ENCODE measurements at regions not wholly inside any gene's neighbourhood (a gene's known extent, or its start where the extent isn't known, plus 50 kb on each side); places are given as distances from the start of the nearest gene placed in this dataset.

DNA sequence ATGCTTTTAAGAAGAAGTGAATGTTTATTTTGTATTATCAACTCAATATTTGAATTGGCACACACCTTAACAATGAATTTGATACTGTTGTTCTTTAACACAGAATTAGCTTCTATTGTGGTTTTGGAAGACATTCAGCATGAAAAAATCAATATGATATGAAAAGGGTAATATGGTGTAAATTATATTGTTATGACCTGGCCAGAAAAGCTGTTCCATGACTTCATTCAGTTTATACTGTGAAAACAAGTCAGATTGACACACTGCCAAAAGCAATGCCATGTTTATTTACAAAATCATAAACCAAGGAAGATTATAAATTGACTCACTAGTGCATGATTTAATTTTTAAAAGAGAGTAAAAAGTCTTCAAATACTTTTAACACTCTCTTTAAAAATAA is 851.4 kb upstream of the SEL1L start:
- Histone ChIP-seq H2AFZ (ENCODE audit: low read depth, low read length) (no peak overlapping the region), H3F3A (ENCODE audit: insufficient read depth, low read length, poor library complexity, severe bottlenecking) (no peaks in the 10 kb centered on the region), H3K27ac (ENCODE audit: low read length) (no peak overlapping the region), H3K79me2 (replicated peaks; ENCODE audit: insufficient read depth, low read length) (no peaks in the 10 kb centered on the region), H3K9me3 (ENCODE audit: low read length) (no peaks in the 10 kb centered on the region), H3K9ac (ENCODE audit: low read length) (no peak overlapping the region), H3K36me3 (ENCODE audit: insufficient read depth, low read length) (no peaks in the 10 kb centered on the region), H3K4me2 (ENCODE audit: low read length) (no peak overlapping the region), H3K9me2 (ENCODE audit: insufficient read depth, low read length) (no peaks in the 10 kb centered on the region), H3K27me3 (ENCODE audit: insufficient read depth, low read depth, low read length) (no peaks in the 10 kb centered on the region), H4K20me1 (ENCODE audit: insufficient read depth) (no peaks in the 10 kb centered on the region), H3K4me3 (ENCODE audit: low read length) (no peak overlapping the region)
- TF ChIP-seq MXI1 (conservative IDR thresholded peaks at IDR 0.05; ENCODE audit: poor library complexity, severe bottlenecking) = no peak
- TF ChIP-seq TAF1 (IDR thresholded peaks at IDR 0.05; ENCODE audit: low read depth) = no peak

- H3K36me3 ChIP-seq (ENCODE audit: insufficient read depth, low read length) = no peaks in the 10 kb centered on the region
- no peaks in the 10 kb centered on the region for H4K20me1 ChIP-seq (ENCODE audit: insufficient read depth)
- H3K9ac ChIP-seq (ENCODE audit: low read length) = no peak overlapping the region
- H3K79me2 ChIP-seq (replicated peaks; ENCODE audit: insufficient read depth, low read length) = no peaks in the 10 kb centered on the region
- TF ChIP-seq, protein P1, sequence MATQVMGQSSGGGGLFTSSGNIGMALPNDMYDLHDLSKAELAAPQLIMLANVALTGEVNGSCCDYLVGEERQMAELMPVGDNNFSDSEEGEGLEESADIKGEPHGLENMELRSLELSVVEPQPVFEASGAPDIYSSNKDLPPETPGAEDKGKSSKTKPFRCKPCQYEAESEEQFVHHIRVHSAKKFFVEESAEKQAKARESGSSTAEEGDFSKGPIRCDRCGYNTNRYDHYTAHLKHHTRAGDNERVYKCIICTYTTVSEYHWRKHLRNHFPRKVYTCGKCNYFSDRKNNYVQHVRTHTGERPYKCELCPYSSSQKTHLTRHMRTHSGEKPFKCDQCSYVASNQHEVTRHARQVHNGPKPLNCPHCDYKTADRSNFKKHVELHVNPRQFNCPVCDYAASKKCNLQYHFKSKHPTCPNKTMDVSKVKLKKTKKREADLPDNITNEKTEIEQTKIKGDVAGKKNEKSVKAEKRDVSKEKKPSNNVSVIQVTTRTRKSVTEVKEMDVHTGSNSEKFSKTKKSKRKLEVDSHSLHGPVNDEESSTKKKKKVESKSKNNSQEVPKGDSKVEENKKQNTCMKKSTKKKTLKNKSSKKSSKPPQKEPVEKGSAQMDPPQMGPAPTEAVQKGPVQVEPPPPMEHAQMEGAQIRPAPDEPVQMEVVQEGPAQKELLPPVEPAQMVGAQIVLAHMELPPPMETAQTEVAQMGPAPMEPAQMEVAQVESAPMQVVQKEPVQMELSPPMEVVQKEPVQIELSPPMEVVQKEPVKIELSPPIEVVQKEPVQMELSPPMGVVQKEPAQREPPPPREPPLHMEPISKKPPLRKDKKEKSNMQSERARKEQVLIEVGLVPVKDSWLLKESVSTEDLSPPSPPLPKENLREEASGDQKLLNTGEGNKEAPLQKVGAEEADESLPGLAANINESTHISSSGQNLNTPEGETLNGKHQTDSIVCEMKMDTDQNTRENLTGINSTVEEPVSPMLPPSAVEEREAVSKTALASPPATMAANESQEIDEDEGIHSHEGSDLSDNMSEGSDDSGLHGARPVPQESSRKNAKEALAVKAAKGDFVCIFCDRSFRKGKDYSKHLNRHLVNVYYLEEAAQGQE (IDR thresholded peaks at IDR 0.05; ENCODE audit: borderline replicate concordance) = no peak
- TF ChIP-seq EZH2 (IDR thresholded peaks at IDR 0.05; ENCODE audit: borderline replicate concordance, insufficient read depth, low read length, poor library complexity, severe bottlenecking) = no peak
- no peaks in the 10 kb centered on the region for H3F3A ChIP-seq (ENCODE audit: insufficient read depth, low read length, poor library complexity, severe bottlenecking)
- H3K4me2 ChIP-seq (ENCODE audit: low read length) = no peak overlapping the region
- H3K9me2 ChIP-seq (ENCODE audit: insufficient read depth, low read length) = no peaks in the 10 kb centered on the region
- H2AFZ ChIP-seq (ENCODE audit: low read depth, low read length) = no peak overlapping the region
- H3K9me3 ChIP-seq (ENCODE audit: low read length) = no peaks in the 10 kb centered on the region
- H3K4me3 ChIP-seq (ENCODE audit: low read length) = no peak overlapping the region
- no peak overlapping the region for H3K27ac ChIP-seq (ENCODE audit: low read length)
- H3K27me3 ChIP-seq (ENCODE audit: insufficient read depth, low read depth, low read length) = no peaks in the 10 kb centered on the region
Measured at GRCh38 chr14:82387699-82388098, 854.0 kb upstream of the SEL1L start.

DNA sequence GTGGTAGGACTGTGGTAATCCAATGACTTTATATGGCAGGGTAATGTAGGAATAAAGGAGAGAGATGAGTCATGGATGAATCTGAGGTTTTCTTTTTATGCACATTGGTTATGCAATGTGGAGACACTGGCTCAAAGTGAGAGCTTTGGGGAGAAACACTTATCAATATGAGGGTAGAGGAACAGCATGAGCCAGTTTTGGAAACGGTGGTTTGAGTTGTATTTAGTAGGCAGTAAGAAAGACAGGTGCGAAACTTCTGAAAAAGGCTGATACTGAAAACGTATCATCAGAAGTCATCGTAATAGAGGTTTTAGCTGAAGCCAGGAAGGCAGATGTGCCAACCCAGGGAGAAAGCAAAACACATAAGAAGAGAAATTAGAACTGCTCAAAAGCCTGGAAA is 854.8 kb upstream of the SEL1L start:
- Histone ChIP-seq H3K79me2 (replicated peaks; ENCODE audit: insufficient read depth, low read length) (no peaks in the 10 kb centered on the region), H3K9me3 (ENCODE audit: low read length) (no peaks in the 10 kb centered on the region), H3K36me3 (ENCODE audit: insufficient read depth, low read length) (no peaks in the 10 kb centered on the region), H3K4me2 (ENCODE audit: low read length) (no peak overlapping the region), H3K4me3 (ENCODE audit: low read length) (no peak overlapping the region), H4K20me1 (ENCODE audit: insufficient read depth) (no peaks in the 10 kb centered on the region), H2AFZ (ENCODE audit: low read depth, low read length) (no peak overlapping the region), H3K9me2 (ENCODE audit: insufficient read depth, low read length) (no peaks in the 10 kb centered on the region), H3K27ac (ENCODE audit: low read length) (no peak overlapping the region), H3F3A (ENCODE audit: insufficient read depth, low read length, poor library complexity, severe bottlenecking) (no peaks in the 10 kb centered on the region), H3K27me3 (ENCODE audit: insufficient read depth, low read depth, low read length) (no peaks in the 10 kb centered on the region), H3K9ac (ENCODE audit: low read length) (no peak overlapping the region)
- TF ChIP-seq TAF1 (IDR thresholded peaks at IDR 0.05; ENCODE audit: low read depth) (no peak), POLR2AphosphoS5 (IDR thresholded peaks at IDR 0.05) (no peak), EZH2 (IDR thresholded peaks at IDR 0.05; ENCODE audit: borderline replicate concordance, insufficient read depth, low read length, poor library complexity, severe bottlenecking) (no peak), MXI1 (conservative IDR thresholded peaks at IDR 0.05; ENCODE audit: poor library complexity, severe bottlenecking) (no peak), EP300 (conservative IDR thresholded peaks at IDR 0.05; ENCODE audit: poor library complexity, severe bottlenecking) (no peak), RAD21 (conservative IDR thresholded peaks at IDR 0.05) (no peak), SMC3 (conservative IDR thresholded peaks at IDR 0.05; ENCODE audit: poor library complexity) (no peak)
- TF ChIP-seq, protein P2, sequence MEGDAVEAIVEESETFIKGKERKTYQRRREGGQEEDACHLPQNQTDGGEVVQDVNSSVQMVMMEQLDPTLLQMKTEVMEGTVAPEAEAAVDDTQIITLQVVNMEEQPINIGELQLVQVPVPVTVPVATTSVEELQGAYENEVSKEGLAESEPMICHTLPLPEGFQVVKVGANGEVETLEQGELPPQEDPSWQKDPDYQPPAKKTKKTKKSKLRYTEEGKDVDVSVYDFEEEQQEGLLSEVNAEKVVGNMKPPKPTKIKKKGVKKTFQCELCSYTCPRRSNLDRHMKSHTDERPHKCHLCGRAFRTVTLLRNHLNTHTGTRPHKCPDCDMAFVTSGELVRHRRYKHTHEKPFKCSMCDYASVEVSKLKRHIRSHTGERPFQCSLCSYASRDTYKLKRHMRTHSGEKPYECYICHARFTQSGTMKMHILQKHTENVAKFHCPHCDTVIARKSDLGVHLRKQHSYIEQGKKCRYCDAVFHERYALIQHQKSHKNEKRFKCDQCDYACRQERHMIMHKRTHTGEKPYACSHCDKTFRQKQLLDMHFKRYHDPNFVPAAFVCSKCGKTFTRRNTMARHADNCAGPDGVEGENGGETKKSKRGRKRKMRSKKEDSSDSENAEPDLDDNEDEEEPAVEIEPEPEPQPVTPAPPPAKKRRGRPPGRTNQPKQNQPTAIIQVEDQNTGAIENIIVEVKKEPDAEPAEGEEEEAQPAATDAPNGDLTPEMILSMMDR (IDR thresholded peaks at IDR 0.05; ENCODE audit: poor library complexity, severe bottlenecking) = no peak
- TF ChIP-seq, protein P1 (IDR thresholded peaks at IDR 0.05; ENCODE audit: borderline replicate concordance) = no peak
